ENCODE measurements at regions not wholly inside any gene's neighbourhood (a gene's known extent, or its start where the extent isn't known, plus 50 kb on each side); places are given as distances from the start of the nearest gene placed in this dataset.

- Histone ChIP-seq H3K36me3 (ENCODE audit: control insufficient read depth, insufficient read depth, low read length) (no peaks in the 10 kb centered on the region), H3K9me3 (no peaks in the 10 kb centered on the region), H3K4me3 (ENCODE audit: low read depth, low read length) (no peak overlapping the region), H3K27me3 (replicated peaks; ENCODE audit: control insufficient read depth, insufficient read depth, low read length) (peaks cover 1% of the 10 kb centered on the region; the same call in 1 of the 2 replicates), H3K4me1 (no peaks in the 10 kb centered on the region)
- Mint-ChIP-seq H3K27ac (ENCODE audit: unreplicated experiment) (no peak overlapping the region), H3K36me3 (ENCODE audit: insufficient read depth, unreplicated experiment) (no peaks in the 10 kb centered on the region), H3K9me3 (ENCODE audit: unreplicated experiment) (no peaks in the 10 kb centered on the region), H3K27me3 (ENCODE audit: insufficient read depth, unreplicated experiment) (peaks cover 36% of the 10 kb centered on the region), H3K4me3 (ENCODE audit: unreplicated experiment) (no peak overlapping the region), H3K4me1 (ENCODE audit: low read depth, unreplicated experiment) (no peaks in the 10 kb centered on the region)
- no TSS peak for BruUV-seq (replicated peaks)
- intact Hi-C loops (cut with micrococcal nuclease; ENCODE audit: unreplicated experiment) = no loop called here
- TF ChIP-seq CTCF (IDR thresholded peaks at IDR 0.05; ENCODE audit: insufficient read depth in 1 of 2, low read depth in 1 of 2, low read length in 1 of 2, severe bottlenecking in 1 of 2, unreplicated experiment in 1 of 2) = no peak
- CTCF ChIA-PET = no interaction called here
- DNase-seq = no peak
- POLR2A ChIA-PET = no interaction called here
Observed at GRCh38 chr19:30252214-30252613, 120.0 kb upstream of the ZNF536 start.

- H3K9me3 Mint-ChIP-seq (ENCODE audit: unreplicated experiment) = no peaks in the 10 kb centered on the region
- POLR2A ChIA-PET = no interaction called here
- H3K4me3 ChIP-seq (ENCODE audit: low read depth, low read length) = no peak overlapping the region
- no peaks in the 10 kb centered on the region for H3K36me3 Mint-ChIP-seq (ENCODE audit: insufficient read depth, unreplicated experiment)
- H3K4me1 ChIP-seq = no peaks in the 10 kb centered on the region
- no peak overlapping the region for H3K27ac Mint-ChIP-seq (ENCODE audit: unreplicated experiment)
- H3K9me3 ChIP-seq = no peaks in the 10 kb centered on the region
- no peak overlapping the region for H3K4me3 Mint-ChIP-seq (ENCODE audit: unreplicated experiment)
- intact Hi-C loops (cut with micrococcal nuclease; ENCODE audit: unreplicated experiment) = no loop called here
- peaks cover 36% of the 10 kb centered on the region for H3K27me3 Mint-ChIP-seq (ENCODE audit: insufficient read depth, unreplicated experiment)
- no peak for TF ChIP-seq CTCF (IDR thresholded peaks at IDR 0.05; ENCODE audit: insufficient read depth in 1 of 2, low read depth in 1 of 2, low read length in 1 of 2, severe bottlenecking in 1 of 2, unreplicated experiment in 1 of 2)
- H3K4me1 Mint-ChIP-seq (ENCODE audit: low read depth, unreplicated experiment) = no peaks in the 10 kb centered on the region
- H3K36me3 ChIP-seq (ENCODE audit: control insufficient read depth, insufficient read depth, low read length) = no peaks in the 10 kb centered on the region
- H3K27me3 ChIP-seq (replicated peaks; ENCODE audit: control insufficient read depth, insufficient read depth, low read length) = peaks cover 1% of the 10 kb centered on the region; the same call in 1 of the 2 replicates
- CTCF ChIA-PET = no interaction called here
- DNase-seq = no peak
- BruUV-seq (replicated peaks) = no TSS peak
Observed at GRCh38 chr19:30253581-30253996, 118.6 kb upstream of the ZNF536 start.

- BruUV-seq (replicated peaks) = no TSS peak
- DNase-seq = no peak
- H3K9me3 ChIP-seq = no peaks in the 10 kb centered on the region
- intact Hi-C loops (cut with micrococcal nuclease; ENCODE audit: unreplicated experiment) = no loop called here
- Mint-ChIP-seq H3K36me3 (ENCODE audit: insufficient read depth, unreplicated experiment) (no peaks in the 10 kb centered on the region), H3K4me1 (ENCODE audit: low read depth, unreplicated experiment) (no peaks in the 10 kb centered on the region), H3K9me3 (ENCODE audit: unreplicated experiment) (no peaks in the 10 kb centered on the region), H3K27me3 (ENCODE audit: insufficient read depth, unreplicated experiment) (peaks cover 36% of the 10 kb centered on the region), H3K4me3 (ENCODE audit: unreplicated experiment) (no peak overlapping the region), H3K27ac (ENCODE audit: unreplicated experiment) (no peak overlapping the region)
- no peaks in the 10 kb centered on the region for H3K4me1 ChIP-seq
- ChIA-PET POLR2A (no interaction called here), CTCF (no interaction called here)
- peaks cover 1% of the 10 kb centered on the region; the same call in 1 of the 2 replicates for H3K27me3 ChIP-seq (replicated peaks; ENCODE audit: control insufficient read depth, insufficient read depth, low read length)
- no peak for TF ChIP-seq CTCF (IDR thresholded peaks at IDR 0.05; ENCODE audit: insufficient read depth in 1 of 2, low read depth in 1 of 2, low read length in 1 of 2, severe bottlenecking in 1 of 2, unreplicated experiment in 1 of 2)
- no peaks in the 10 kb centered on the region for H3K36me3 ChIP-seq (ENCODE audit: control insufficient read depth, insufficient read depth, low read length)
- H3K4me3 ChIP-seq (ENCODE audit: low read depth, low read length) = no peak overlapping the region
Observed at GRCh38 chr19:30254158-30254557, 118.0 kb upstream of the ZNF536 start.
